ENCODE measurements at regions not wholly inside any gene's neighbourhood (a gene's known extent, or its start where the extent isn't known, plus 50 kb on each side); places are given as distances from the start of the nearest gene placed in this dataset.

- no peak overlapping the region for H3K4me3 ChIP-seq (ENCODE audit: insufficient read depth, low read length, poor library complexity, severe bottlenecking)
- no peaks in the 10 kb centered on the region for H4K20me1 ChIP-seq (ENCODE audit: low read depth, low read length)
- H3K79me2 ChIP-seq (ENCODE audit: insufficient read depth, low read length), result no peaks in the 10 kb centered on the region
- H3K27ac ChIP-seq (ENCODE audit: low read depth, low read length), result no peak overlapping the region
- no peaks in the 10 kb centered on the region for H3K36me3 ChIP-seq (ENCODE audit: low read length)
- H3K9ac ChIP-seq (ENCODE audit: low read length), result no peak overlapping the region
- no peak overlapping the region for H2AFZ ChIP-seq (ENCODE audit: low read depth, low read length, severe bottlenecking)
- H3F3A ChIP-seq (ENCODE audit: insufficient read depth), result peaks cover 9% of the 10 kb centered on the region
- H3K9me2 ChIP-seq (replicated peaks; ENCODE audit: insufficient read depth, low read length), result no peaks in the 10 kb centered on the region
- H3K27me3 ChIP-seq (ENCODE audit: low read length), result no peaks in the 10 kb centered on the region
- no peak overlapping the region for H3K4me2 ChIP-seq (ENCODE audit: low read depth, low read length, poor library complexity, severe bottlenecking)
- TF ChIP-seq EZH2phosphoT487 (conservative IDR thresholded peaks at IDR 0.05; ENCODE audit: low read length) (no peak), CTCF (IDR thresholded peaks at IDR 0.05; ENCODE audit: insufficient read depth, low read length, poor library complexity, severe bottlenecking) (no peak)
- H3K9me3 ChIP-seq (ENCODE audit: insufficient read depth, low read length), result no peaks in the 10 kb centered on the region
Observed at GRCh38 chr7:47683485-47683898, 101.6 kb upstream of the TNS3 start.

GRCh38 chr7:47682874-47683273 is 101.0 kb upstream of the TNS3 start:
- no peak overlapping the region for H3K27ac ChIP-seq (ENCODE audit: low read depth, low read length)
- H3K9ac ChIP-seq (ENCODE audit: low read length), result no peak overlapping the region
- H4K20me1 ChIP-seq (ENCODE audit: low read depth, low read length), result no peaks in the 10 kb centered on the region
- no peak for TF ChIP-seq CTCF (IDR thresholded peaks at IDR 0.05; ENCODE audit: insufficient read depth, low read length, poor library complexity, severe bottlenecking)
- TF ChIP-seq EZH2phosphoT487 (conservative IDR thresholded peaks at IDR 0.05; ENCODE audit: low read length), result no peak
- 0 out of 2 replicates have a peak, but pooled peaks cover 1% of the 10 kb centered on the region for H3K9me3 ChIP-seq (ENCODE audit: insufficient read depth, low read length)
- H3K79me2 ChIP-seq (ENCODE audit: insufficient read depth, low read length), result no peaks in the 10 kb centered on the region
- H3K9me2 ChIP-seq (replicated peaks; ENCODE audit: insufficient read depth, low read length), result no peaks in the 10 kb centered on the region
- no peak overlapping the region for H3K4me3 ChIP-seq (ENCODE audit: insufficient read depth, low read length, poor library complexity, severe bottlenecking)
- H3K27me3 ChIP-seq (ENCODE audit: low read length), result no peaks in the 10 kb centered on the region
- no peaks in the 10 kb centered on the region for H3K36me3 ChIP-seq (ENCODE audit: low read length)
- peaks cover 9% of the 10 kb centered on the region for H3F3A ChIP-seq (ENCODE audit: insufficient read depth)
- no peak overlapping the region for H3K4me2 ChIP-seq (ENCODE audit: low read depth, low read length, poor library complexity, severe bottlenecking)
- H2AFZ ChIP-seq (ENCODE audit: low read depth, low read length, severe bottlenecking), result no peak overlapping the region

- TF ChIP-seq EZH2phosphoT487 (conservative IDR thresholded peaks at IDR 0.05; ENCODE audit: low read length) (no peak), CTCF (IDR thresholded peaks at IDR 0.05; ENCODE audit: insufficient read depth, low read length, poor library complexity, severe bottlenecking) (no peak)
- Histone ChIP-seq H4K20me1 (ENCODE audit: low read depth, low read length) (no peaks in the 10 kb centered on the region), H3K9ac (ENCODE audit: low read length) (peak overlapping the region; percentile 31), H3F3A (ENCODE audit: insufficient read depth) (peaks cover 15% of the 10 kb centered on the region), H3K79me2 (ENCODE audit: insufficient read depth, low read length) (no peaks in the 10 kb centered on the region), H3K27me3 (ENCODE audit: low read length) (no peaks in the 10 kb centered on the region), H3K4me2 (ENCODE audit: low read depth, low read length, poor library complexity, severe bottlenecking) (peak overlapping the region; percentile 58), H3K27ac (ENCODE audit: low read depth, low read length) (peak overlapping the region; percentile 39; the same call in 1 of the 2 replicates), H3K9me2 (replicated peaks; ENCODE audit: insufficient read depth, low read length) (no peaks in the 10 kb centered on the region), H3K36me3 (ENCODE audit: low read length) (no peaks in the 10 kb centered on the region), H3K4me3 (ENCODE audit: insufficient read depth, low read length, poor library complexity, severe bottlenecking) (no peak overlapping the region), H2AFZ (ENCODE audit: low read depth, low read length, severe bottlenecking) (peak overlapping the region; percentile 16), H3K9me3 (ENCODE audit: insufficient read depth, low read length) (peaks cover 12% of the 10 kb centered on the region; the same call in 1 of the 2 replicates)
Observed at GRCh38 chr7:47681249-47681810, 99.4 kb upstream of the TNS3 start.

Data from SU-DHL-6 (cell line).